Osteocyte (in vitro differentiated cells): ENCODE measurements at regions not wholly inside any gene's neighbourhood (a gene's known extent, or its start where the extent isn't known, plus 50 kb on each side); places are given as distances from the start of the nearest gene placed in this dataset.

ENCODE experiments used
- DNase-seq: peaks from one replicate; pipeline ENCODE4 v3.0.0; 2021; ENCODE audit warnings: mixed read lengths; ENCODE audit not compliant: unreplicated experiment; ENCODE audit errors: extremely low spot score
- H3K27ac Mint-ChIP-seq: one replicate; pipeline ENCODE4 v1.8.0; 2021; ENCODE audit warnings: mild to moderate bottlenecking, mixed read lengths; ENCODE audit not compliant: unreplicated experiment
- H3K27me3 Mint-ChIP-seq: one replicate; pipeline ENCODE4 v1.8.0; 2021; ENCODE audit warnings: mixed read lengths; ENCODE audit not compliant: unreplicated experiment
- H3K36me3 Mint-ChIP-seq: one replicate; pipeline ENCODE4 v1.8.0; 2021; ENCODE audit warnings: mixed read lengths; ENCODE audit not compliant: unreplicated experiment
- H3K4me1 Mint-ChIP-seq: one replicate; pipeline ENCODE4 v1.8.0; 2021; ENCODE audit warnings: mixed read lengths; ENCODE audit not compliant: unreplicated experiment
- H3K4me3 Mint-ChIP-seq: one replicate; pipeline ENCODE4 v1.8.0; 2021; ENCODE audit warnings: mild to moderate bottlenecking, moderate library complexity, mixed read lengths; ENCODE audit not compliant: unreplicated experiment
- H3K9me3 Mint-ChIP-seq: one replicate; pipeline ENCODE4 v1.8.0; 2021; ENCODE audit warnings: mixed read lengths; ENCODE audit not compliant: unreplicated experiment
- CTCF ChIP-seq: fragments of 200-600 bp; sonication (generic); IDR thresholded peaks from 2 replicates; pipeline ENCODE4 v1.5.0; 2021; ENCODE audit warnings: antibody characterized with exemption, mild to moderate bottlenecking, moderate library complexity

- H3K27ac Mint-ChIP-seq = no peak overlapping the region
- no peak for DNase-seq
- peaks cover 5% of the 10 kb centered on the region for H3K4me1 Mint-ChIP-seq
- H3K9me3 Mint-ChIP-seq = no peaks in the 10 kb centered on the region
- no peaks in the 10 kb centered on the region for H3K36me3 Mint-ChIP-seq
- TF ChIP-seq CTCF = no peak
- no peaks in the 10 kb centered on the region for H3K27me3 Mint-ChIP-seq
- no peak overlapping the region for H3K4me3 Mint-ChIP-seq
These were observed 78.5 kb downstream of the MCFD2 start for GRCh38 chr2:46837112-46837454.

GRCh38 chr2:46836295-46837111 is 79.1 kb downstream of the MCFD2 start:
- H3K4me1 Mint-ChIP-seq = peaks cover 5% of the 10 kb centered on the region
- no peak for TF ChIP-seq CTCF
- no peaks in the 10 kb centered on the region for H3K27me3 Mint-ChIP-seq
- no peak overlapping the region for H3K4me3 Mint-ChIP-seq
- no peak overlapping the region for H3K27ac Mint-ChIP-seq
- DNase-seq = no peak
- H3K9me3 Mint-ChIP-seq = no peaks in the 10 kb centered on the region
- no peaks in the 10 kb centered on the region for H3K36me3 Mint-ChIP-seq

- TF ChIP-seq CTCF = no peak
- no peak overlapping the region for H3K4me3 Mint-ChIP-seq
- peaks cover 9% of the 10 kb centered on the region for H3K4me1 Mint-ChIP-seq
- H3K27me3 Mint-ChIP-seq = no peaks in the 10 kb centered on the region
- no peak overlapping the region for H3K27ac Mint-ChIP-seq
- H3K36me3 Mint-ChIP-seq = no peaks in the 10 kb centered on the region
- H3K9me3 Mint-ChIP-seq = no peaks in the 10 kb centered on the region
- DNase-seq = no peak
These were observed 80.1 kb downstream of the MCFD2 start for GRCh38 chr2:46835520-46835919.

GRCh38 chr2:46832543-46832942 is 83.1 kb downstream of the MCFD2 start:
- Mint-ChIP-seq H3K27ac (no peak overlapping the region), H3K36me3 (no peaks in the 10 kb centered on the region), H3K9me3 (no peaks in the 10 kb centered on the region), H3K27me3 (no peaks in the 10 kb centered on the region), H3K4me3 (no peak overlapping the region), H3K4me1 (peaks cover 12% of the 10 kb centered on the region)
- DNase-seq = no peak
- TF ChIP-seq CTCF = no peak

- Mint-ChIP-seq H3K4me1 (peaks cover 16% of the 10 kb centered on the region), H3K27me3 (no peaks in the 10 kb centered on the region), H3K27ac (no peak overlapping the region), H3K36me3 (no peaks in the 10 kb centered on the region), H3K9me3 (no peaks in the 10 kb centered on the region), H3K4me3 (no peak overlapping the region)
- DNase-seq = no peak
- TF ChIP-seq CTCF = no peak
These were observed 83.7 kb downstream of the MCFD2 start for GRCh38 chr2:46831869-46832265.
